Ascending aorta (tissue), 2 donors: ENCODE measurements at regions not wholly inside any gene's neighbourhood (a gene's known extent, or its start where the extent isn't known, plus 50 kb on each side); places are given as distances from the start of the nearest gene placed in this dataset.

ENCODE experiments used
- DNase-seq, 2 donors: peaks; one replicate each; pipeline ENCODE4 v3.0.0-alpha.2; 2019; ENCODE audit warnings: low spot score in 2 of 2
- H3K27ac ChIP-seq, 2 donors: fragments of 200-600 bp; sonication (generic); one replicate each; pipeline ENCODE4 v1.5.1; 2016 to 2017; ENCODE audit warnings: mild to moderate bottlenecking in 1 of 2
- H3K27me3 ChIP-seq: fragments of 200-600 bp; sonication (generic); one replicate; pipeline ENCODE4 v1.5.1; 2017
- H3K36me3 ChIP-seq, 2 donors: fragments of 200-600 bp; sonication (generic); one replicate each; pipeline ENCODE4 v1.5.1; 2016
- H3K4me1 ChIP-seq, 2 donors: fragments of 200-600 bp; sonication (generic); one replicate each; pipeline ENCODE4 v1.5.1; 2016 to 2017; ENCODE audit warnings: mild to moderate bottlenecking in 1 of 2
- H3K4me3 ChIP-seq, 2 donors: fragments of 200-600 bp; sonication (generic); one replicate each; pipeline ENCODE4 v1.5.1; 2016 to 2017; ENCODE audit warnings: mild to moderate bottlenecking in 1 of 2
- H3K9me3 ChIP-seq, 2 donors: fragments of 200-600 bp; sonication (generic); one replicate each; pipeline ENCODE4 v1.5.1; 2016
- CTCF ChIP-seq, 3 experiments: fragments of 200-600 bp in 2 of 3; fragments of 450-650 bp in 1 of 3; sonication (generic) in 2 of 3; IDR thresholded peaks; one replicate each; pipeline ENCODE4 v1.5.1; 2016 to 2019; ENCODE audit warnings: antibody characterized with exemption in 3 of 3, mild to moderate bottlenecking in 1 of 3, moderate library complexity in 1 of 3
- intact Hi-C: fragments of 100-400 bp; cut with DNase I; formaldehyde crosslinking; loops from one replicate; pipeline ENCODE4 v1.15.1; 2023

GRCh38 chr2:33900610-33901009, 301.5 kb upstream of the FAM98A start:
- H3K4me1 ChIP-seq, result no peaks in the 10 kb centered on the region
- no peak overlapping the region for H3K4me3 ChIP-seq
- no peaks in the 10 kb centered on the region for H3K27me3 ChIP-seq
- H3K9me3 ChIP-seq, result peaks cover 0 to 3% of the 10 kb centered on the region in 2 donors
- no peak for DNase-seq
- H3K36me3 ChIP-seq, result no peaks in the 10 kb centered on the region
- intact Hi-C loops, result no loop called here
- no peak for TF ChIP-seq CTCF (IDR thresholded peaks at IDR 0.05)
- no peak overlapping the region for H3K27ac ChIP-seq

DNA sequence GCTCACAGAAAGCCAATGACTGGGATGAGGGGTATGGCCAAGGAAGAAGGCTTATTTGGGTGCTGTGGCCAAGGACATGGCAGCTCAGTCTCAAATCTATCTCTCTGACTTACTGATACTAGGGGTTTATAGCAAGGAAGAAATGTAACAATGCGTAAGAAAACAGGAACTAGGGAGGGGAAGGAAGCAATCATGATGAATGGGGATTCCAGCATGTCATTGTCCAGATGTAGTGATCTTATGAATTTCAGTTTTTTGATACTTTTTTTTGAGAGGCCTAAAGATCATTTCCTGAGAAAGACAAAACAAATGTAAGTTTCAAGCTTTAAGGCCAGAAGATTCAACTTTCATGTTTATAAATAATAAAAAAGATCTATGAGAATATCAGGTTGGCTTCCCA, 298.6 kb upstream of the FAM98A start:
- Histone ChIP-seq H3K9me3 (peaks cover 0 to 3% of the 10 kb centered on the region in 2 donors), H3K4me1 (no peaks in the 10 kb centered on the region), H3K27ac (no peak overlapping the region), H3K27me3 (no peaks in the 10 kb centered on the region), H3K36me3 (no peaks in the 10 kb centered on the region), H3K4me3 (no peak overlapping the region)
- DNase-seq, result no peak
- intact Hi-C loops, result no loop called here
- TF ChIP-seq CTCF (IDR thresholded peaks at IDR 0.05), result no peak

DNA sequence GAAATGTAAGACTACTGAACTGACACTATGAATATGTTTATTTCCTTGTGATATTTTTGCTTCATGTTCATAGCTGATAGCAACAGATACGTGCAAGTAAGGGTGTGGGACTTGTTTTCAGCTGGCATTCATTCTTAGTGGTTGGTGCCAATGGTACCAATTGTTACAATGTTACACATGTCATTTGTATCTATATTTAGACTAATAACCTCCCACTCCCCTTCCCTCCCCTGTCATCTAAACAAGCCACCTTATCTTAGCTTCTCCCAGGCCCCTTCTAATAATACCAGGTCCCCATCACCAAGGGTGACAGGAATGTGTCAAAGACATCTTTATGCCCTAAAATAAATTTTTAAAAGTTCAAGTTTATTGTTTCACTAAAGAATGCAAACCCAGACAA, 294.7 kb upstream of the FAM98A start:
- Histone ChIP-seq H3K9me3 (peaks cover 0 to 3% of the 10 kb centered on the region in 2 donors), H3K27me3 (no peaks in the 10 kb centered on the region), H3K4me1 (no peaks in the 10 kb centered on the region), H3K4me3 (no peak overlapping the region), H3K36me3 (no peaks in the 10 kb centered on the region), H3K27ac (no peak overlapping the region)
- TF ChIP-seq CTCF (IDR thresholded peaks at IDR 0.05), result no peak
- no peak for DNase-seq
- intact Hi-C loops, result no loop called here

- H3K27me3 ChIP-seq, result no peaks in the 10 kb centered on the region
- no peaks in the 10 kb centered on the region for H3K36me3 ChIP-seq
- no peak overlapping the region for H3K4me3 ChIP-seq
- DNase-seq, result no peak
- H3K27ac ChIP-seq, result no peak overlapping the region
- no peaks in the 10 kb centered on the region for H3K9me3 ChIP-seq
- no peak for TF ChIP-seq CTCF (IDR thresholded peaks at IDR 0.05)
- intact Hi-C loops, result no loop called here
- no peaks in the 10 kb centered on the region for H3K4me1 ChIP-seq
Measured at GRCh38 chr2:33891616-33892015, 292.5 kb upstream of the FAM98A start.

GRCh38 chr2:33890686-33891085, 291.6 kb upstream of the FAM98A start:
- H3K27ac ChIP-seq, result no peak overlapping the region
- no peaks in the 10 kb centered on the region for H3K4me1 ChIP-seq

More at GRCh38 chr2:33890686-33891085, 291.6 kb upstream of the FAM98A start:
- H3K4me3 ChIP-seq, result no peak overlapping the region
- DNase-seq, result no peak
- H3K27me3 ChIP-seq, result no peaks in the 10 kb centered on the region
- no peaks in the 10 kb centered on the region for H3K36me3 ChIP-seq
- no peaks in the 10 kb centered on the region for H3K9me3 ChIP-seq
- intact Hi-C loops, result no loop called here
- TF ChIP-seq CTCF (IDR thresholded peaks at IDR 0.05), result no peak
